IMR-90 (cell line): ENCODE measurements at regions not wholly inside any gene's neighbourhood (a gene's known extent, or its start where the extent isn't known, plus 50 kb on each side); places are given as distances from the start of the nearest gene placed in this dataset.
A peak's percentile ranks its signal among the peaks of the same experiment; 100 is the strongest.

ENCODE experiments used
- ATAC-seq: fragments of 200-7000 bp; cut with Tn5 transposase; 2 replicates; pipeline ENCODE4 v1.9.1; 2020; ENCODE audit warnings: low read depth, mild to moderate bottlenecking, moderate library complexity
- BruUV-seq: library from RNA; stranded (reverse); fragments of 400-500 nt; replicated peaks from 2 replicates; lab custom pipeline; 2021; lab: Mats Ljungman, UMichigan
- CTCF ChIA-PET: fragments of 300-600 bp; formaldehyde crosslinking; extraction: SDS; loops from one replicate; lab custom pipeline; 2021; ENCODE audit warnings: antibody characterized with exemption; lab: Yijun Ruan, JAX
- POLR2A ChIA-PET: fragments of 300-600 bp; sonication (Branson Sonifier 250); formaldehyde crosslinking; loops from one replicate; lab custom pipeline; 2022; ENCODE audit warnings: antibody characterized with exemption; ENCODE audit not compliant: unreplicated experiment; lab: Charles Lee
- DNase-seq: peaks from one replicate; pipeline ENCODE4 v3.0.0; 2013
- H2AFZ ChIP-seq: replicated peaks from 2 replicates; pipeline ENCODE3; 2013; ENCODE audit warnings: low read length, mild to moderate bottlenecking; ENCODE audit not compliant: poor library complexity
- H2AK5ac ChIP-seq: 2 replicates; pipeline ENCODE4 v1.6.1; 2013; ENCODE audit warnings: low read depth, low read length, inconsistent platforms
- H2AK9ac ChIP-seq: replicated peaks from 2 replicates; pipeline ENCODE3; 2013; ENCODE audit warnings: mild to moderate bottlenecking, low read depth, low read length, moderate library complexity; ENCODE audit not compliant: poor library complexity
- H2BK120ac ChIP-seq: 2 replicates; pipeline ENCODE4 v1.6.1; 2013; ENCODE audit warnings: low read depth, low read length, inconsistent platforms
- H2BK15ac ChIP-seq: 3 replicates; pipeline ENCODE4 v1.6.1; 2013; ENCODE audit warnings: low read depth, low read length, inconsistent platforms
- H2BK20ac ChIP-seq: 2 replicates; pipeline ENCODE4 v1.6.1; 2013; ENCODE audit warnings: low read depth, mild to moderate bottlenecking, inconsistent platforms, low read length, moderate library complexity
- H2BK5ac ChIP-seq: 2 replicates; pipeline ENCODE4 v1.6.1; 2013; ENCODE audit warnings: mild to moderate bottlenecking, low read depth, low read length, inconsistent platforms; ENCODE audit not compliant: poor library complexity, severe bottlenecking
- H3K14ac ChIP-seq: replicated peaks from 2 replicates; pipeline ENCODE4 v1.6.1; 2013; ENCODE audit warnings: low read depth, low read length, inconsistent platforms
- H3K18ac ChIP-seq: 2 replicates; pipeline ENCODE4 v1.6.1; 2013; ENCODE audit warnings: low read depth, low read length, control low read depth
- H3K23ac ChIP-seq: 2 replicates; pipeline ENCODE4 v1.6.1; 2013; ENCODE audit warnings: low read depth, low read length, inconsistent platforms
- H3K27ac ChIP-seq: 2 replicates; pipeline ENCODE4 v1.5.1; 2013; ENCODE audit warnings: mild to moderate bottlenecking, control low read depth, low read length; ENCODE audit not compliant: insufficient read depth
- H3K27me3 ChIP-seq: 2 replicates; pipeline ENCODE4 v1.6.1; 2013; ENCODE audit warnings: low read length; ENCODE audit not compliant: control insufficient read depth, insufficient read depth
- H3K36me3 ChIP-seq: 2 replicates; pipeline ENCODE4 v1.6.1; 2013; ENCODE audit warnings: low read length, mixed read lengths; ENCODE audit not compliant: control insufficient read depth, insufficient read depth
- H3K4ac ChIP-seq: 2 replicates; pipeline ENCODE4 v1.6.1; 2013; ENCODE audit warnings: low read depth, low read length, inconsistent platforms
- H3K4me1 ChIP-seq: 2 replicates; pipeline ENCODE4 v1.6.1; 2013; ENCODE audit warnings: low read length, mixed read lengths; ENCODE audit not compliant: control insufficient read depth, insufficient read depth
- H3K4me2 ChIP-seq: 2 replicates; pipeline ENCODE4 v1.6.1; 2013; ENCODE audit warnings: low read depth, mild to moderate bottlenecking, control low read depth, low read length, moderate library complexity
- H3K4me3 ChIP-seq: 2 replicates; pipeline ENCODE4 v1.5.1; 2013; ENCODE audit warnings: low read depth, mild to moderate bottlenecking, control low read depth, low read length, moderate library complexity; ENCODE audit not compliant: insufficient read depth
- H3K56ac ChIP-seq: 2 replicates; pipeline ENCODE4 v1.6.1; 2013; ENCODE audit warnings: low read length, inconsistent platforms; ENCODE audit not compliant: insufficient read depth; ENCODE audit errors: extremely low read depth
- H3K79me1 ChIP-seq, 2 experiments: 2 replicates each; pipeline ENCODE4 v1.6.1; 2013; ENCODE audit warnings: low read length in 2 of 2, inconsistent platforms in 1 of 2, low read depth in 1 of 2
- H3K9ac ChIP-seq: 2 replicates; pipeline ENCODE4 v1.6.1; 2013; ENCODE audit warnings: low read depth, low read length, control low read depth
- H3K9me1 ChIP-seq: 2 replicates; pipeline ENCODE4 v1.6.1; 2013; ENCODE audit warnings: low read length, inconsistent platforms; ENCODE audit not compliant: insufficient read depth
- H3K9me3 ChIP-seq: 2 replicates; pipeline ENCODE4 v1.6.1; 2013; ENCODE audit warnings: low read length; ENCODE audit not compliant: control insufficient read depth, insufficient read depth
- H4K20me1 ChIP-seq: 2 replicates; pipeline ENCODE4 v1.6.1; 2013; ENCODE audit warnings: low read length, inconsistent platforms; ENCODE audit not compliant: insufficient read depth
- H4K5ac ChIP-seq: 2 replicates; pipeline ENCODE4 v1.6.1; 2013; ENCODE audit warnings: mild to moderate bottlenecking, low read depth, low read length, control low read depth
- H4K8ac ChIP-seq, 2 experiments: 2 replicates each; pipeline ENCODE4 v1.6.1; 2013; ENCODE audit warnings: low read depth in 2 of 2, low read length in 2 of 2, control low read depth in 1 of 2, inconsistent platforms in 1 of 2
- H4K91ac ChIP-seq: 2 replicates; pipeline ENCODE4 v1.6.1; 2013; ENCODE audit warnings: low read depth, low read length, inconsistent platforms; ENCODE audit not compliant: insufficient read depth
- BHLHE40 ChIP-seq: fragments of 150-350 bp; IDR thresholded peaks from 2 replicates; pipeline ENCODE4 v1.6.1; 2016; ENCODE audit warnings: mild to moderate bottlenecking, low read depth, low read length
- CEBPB ChIP-seq: IDR thresholded peaks from 2 replicates; pipeline ENCODE4 v1.6.1; 2012; ENCODE audit warnings: low read depth, low read length, improper control_type of control experiment
- CHD1 ChIP-seq: IDR thresholded peaks from 2 replicates; pipeline ENCODE4 v1.6.1; 2012; ENCODE audit warnings: low read depth, low read length, improper control_type of control experiment
- FOS ChIP-seq: fragments of 150-350 bp; IDR thresholded peaks from 2 replicates; pipeline ENCODE4 v1.6.1; 2016; ENCODE audit warnings: low read depth, low read length
- MAFK ChIP-seq: IDR thresholded peaks from 2 replicates; pipeline ENCODE4 v1.6.1; 2012; ENCODE audit warnings: low read depth, low read length, improper control_type of control experiment
- MAZ ChIP-seq: IDR thresholded peaks from 2 replicates; pipeline ENCODE4 v1.6.1; 2012; ENCODE audit warnings: low read depth, mild to moderate bottlenecking, low read length, improper control_type of control experiment, moderate library complexity, borderline replicate concordance
- MXI1 ChIP-seq: IDR thresholded peaks from 2 replicates; pipeline ENCODE4 v1.6.1; 2012; ENCODE audit warnings: low read depth, mild to moderate bottlenecking, low read length, moderate library complexity, borderline replicate concordance
- NFE2L2 ChIP-seq: fragments of 150-350 bp; IDR thresholded peaks from 2 replicates; pipeline ENCODE4 v1.6.1; 2016; ENCODE audit warnings: low read depth, mild to moderate bottlenecking, low read length
- POLR2A ChIP-seq: IDR thresholded peaks from 2 replicates; pipeline ENCODE4 v1.6.1; 2012; ENCODE audit warnings: mild to moderate bottlenecking, low read depth, low read length
- RAD21 ChIP-seq: IDR thresholded peaks from 2 replicates; pipeline ENCODE4 v1.6.1; 2012; ENCODE audit warnings: low read length, improper control_type of control experiment
- RCOR1 ChIP-seq: IDR thresholded peaks from 2 replicates; pipeline ENCODE4 v1.6.1; 2012; ENCODE audit warnings: mild to moderate bottlenecking, low read length, improper control_type of control experiment; ENCODE audit not compliant: insufficient replicate concordance
- RFX5 ChIP-seq: IDR thresholded peaks from 2 replicates; pipeline ENCODE4 v1.8.0; 2012; ENCODE audit warnings: low read depth, mild to moderate bottlenecking, low read length, moderate library complexity
- SMC3 ChIP-seq: fragments of 150-350 bp; IDR thresholded peaks from 2 replicates; pipeline ENCODE4 v1.6.1; 2016; ENCODE audit warnings: low read depth, mild to moderate bottlenecking, antibody characterized with exemption, low read length, moderate library complexity
- USF2 ChIP-seq: fragments of 150-350 bp; IDR thresholded peaks from 2 replicates; pipeline ENCODE4 v1.6.1; 2017; ENCODE audit warnings: mild to moderate bottlenecking, antibody characterized with exemption, low read length, low read depth
- WGBS, 2 experiments: methylation state at CpG; one replicate each; pipeline versions ENCODE4 v1.1.5 to v1.1.7; 2013; ENCODE audit warnings: missing lambda C conversion rate in 2 of 2; ENCODE audit not compliant: insufficient read length in 1 of 2; ENCODE audit errors: extremely low coverage in 2 of 2; 5-methylcytosine and 5-hydroxymethylcytosine counted together
- dilution Hi-C: fragments of 300-500 bp; cut with HindIII; formaldehyde crosslinking; loops from one replicate; pipeline ENCODE4 v1.14.3; 2018; ENCODE audit warnings: low sequenced_read_pairs; ENCODE audit not compliant: unreplicated experiment
- in situ Hi-C: fragments of 300-500 bp; cut with MboI; formaldehyde crosslinking; loops from 3 replicates; pipeline ENCODE4 v1.14.3; 2019; ENCODE audit warnings: low sequenced_read_pairs, inconsistent platforms, mixed read lengths
- intact Hi-C: fragments of 100-400 bp; cut with micrococcal nuclease; formaldehyde crosslinking; loops from 2 replicates; pipeline ENCODE4 v1.10.0; 2022
- TF ChIP-seq, protein P1 (sequence below): conservative IDR thresholded peaks from 2 replicates; pipeline ENCODE4 v1.5.1; 2012; ENCODE audit warnings: mild to moderate bottlenecking, low read depth, low read length, improper control_type of control experiment
- TF ChIP-seq, protein P2 (sequence below): fragments of 150-350 bp; IDR thresholded peaks from 2 replicates; pipeline ENCODE4 v1.6.1; 2016; ENCODE audit warnings: low read depth, mild to moderate bottlenecking, low read length, moderate library complexity, borderline replicate concordance

GRCh38 chr1:14476170-14476955, 122.1 kb upstream of the KAZN start:
- H3K4me1 ChIP-seq = no peaks in the 10 kb centered on the region
- dilution Hi-C loops = no loop called here
- no peaks in the 10 kb centered on the region for H3K9me3 ChIP-seq
- no peaks in the 10 kb centered on the region; the same call in 1 of the 2 replicates for H3K27me3 ChIP-seq
- H3K4me2 ChIP-seq = no peak overlapping the region
- ChIA-PET POLR2A (no interaction called here), CTCF (interaction anchor here (0.9 kb wide), 1 partner anchor 9 kb away, joined by 4 read pairs; no protein-coding TSS in a partner anchor)
- 71% methylated on average over 3 of the region's 8 CpGs; no CpG with 5 or more reads in 1 of the 2 experiments for WGBS, 2 experiments
- no peak overlapping the region for H2AFZ ChIP-seq
- in situ Hi-C loops = no loop called here
- H3K27ac ChIP-seq = no peak overlapping the region
- no TSS peak for BruUV-seq
- H3K36me3 ChIP-seq = no peaks in the 10 kb centered on the region
- no peak overlapping the region for H3K4ac ChIP-seq
- no peaks in the 10 kb centered on the region for H4K20me1 ChIP-seq
- no peak overlapping the region for H3K4me3 ChIP-seq
- H3K9ac ChIP-seq = no peak overlapping the region
- H3K14ac ChIP-seq = no peak overlapping the region
- no peak for ATAC-seq
- no peak overlapping the region for H2BK15ac ChIP-seq
- H3K79me1 ChIP-seq = no peaks in the 10 kb centered on the region
- H2BK20ac ChIP-seq = no peak overlapping the region
- no peak overlapping the region for H2BK5ac ChIP-seq
- H2AK9ac ChIP-seq = no peak overlapping the region
- H2AK5ac ChIP-seq = no peak overlapping the region
- no peak overlapping the region for H4K91ac ChIP-seq
- no peaks in the 10 kb centered on the region for H3K9me1 ChIP-seq
- H4K5ac ChIP-seq = no peak overlapping the region
- intact Hi-C loops = no loop called here
- DNase-seq = peak; percentile 6
- TF ChIP-seq USF2 = no peak
- TF ChIP-seq RAD21 = no peak
- no peak for TF ChIP-seq MAFK
- TF ChIP-seq CEBPB = no peak
- no peak for TF ChIP-seq MXI1
- no peak for TF ChIP-seq MAZ
- no peak for TF ChIP-seq NFE2L2
- no peak for TF ChIP-seq POLR2A
- TF ChIP-seq SMC3 = no peak
- TF ChIP-seq BHLHE40 = no peak
- TF ChIP-seq RFX5 = no peak
- no peak for TF ChIP-seq CHD1
- TF ChIP-seq, protein P1, sequence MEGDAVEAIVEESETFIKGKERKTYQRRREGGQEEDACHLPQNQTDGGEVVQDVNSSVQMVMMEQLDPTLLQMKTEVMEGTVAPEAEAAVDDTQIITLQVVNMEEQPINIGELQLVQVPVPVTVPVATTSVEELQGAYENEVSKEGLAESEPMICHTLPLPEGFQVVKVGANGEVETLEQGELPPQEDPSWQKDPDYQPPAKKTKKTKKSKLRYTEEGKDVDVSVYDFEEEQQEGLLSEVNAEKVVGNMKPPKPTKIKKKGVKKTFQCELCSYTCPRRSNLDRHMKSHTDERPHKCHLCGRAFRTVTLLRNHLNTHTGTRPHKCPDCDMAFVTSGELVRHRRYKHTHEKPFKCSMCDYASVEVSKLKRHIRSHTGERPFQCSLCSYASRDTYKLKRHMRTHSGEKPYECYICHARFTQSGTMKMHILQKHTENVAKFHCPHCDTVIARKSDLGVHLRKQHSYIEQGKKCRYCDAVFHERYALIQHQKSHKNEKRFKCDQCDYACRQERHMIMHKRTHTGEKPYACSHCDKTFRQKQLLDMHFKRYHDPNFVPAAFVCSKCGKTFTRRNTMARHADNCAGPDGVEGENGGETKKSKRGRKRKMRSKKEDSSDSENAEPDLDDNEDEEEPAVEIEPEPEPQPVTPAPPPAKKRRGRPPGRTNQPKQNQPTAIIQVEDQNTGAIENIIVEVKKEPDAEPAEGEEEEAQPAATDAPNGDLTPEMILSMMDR = no peak
- TF ChIP-seq, protein P2, sequence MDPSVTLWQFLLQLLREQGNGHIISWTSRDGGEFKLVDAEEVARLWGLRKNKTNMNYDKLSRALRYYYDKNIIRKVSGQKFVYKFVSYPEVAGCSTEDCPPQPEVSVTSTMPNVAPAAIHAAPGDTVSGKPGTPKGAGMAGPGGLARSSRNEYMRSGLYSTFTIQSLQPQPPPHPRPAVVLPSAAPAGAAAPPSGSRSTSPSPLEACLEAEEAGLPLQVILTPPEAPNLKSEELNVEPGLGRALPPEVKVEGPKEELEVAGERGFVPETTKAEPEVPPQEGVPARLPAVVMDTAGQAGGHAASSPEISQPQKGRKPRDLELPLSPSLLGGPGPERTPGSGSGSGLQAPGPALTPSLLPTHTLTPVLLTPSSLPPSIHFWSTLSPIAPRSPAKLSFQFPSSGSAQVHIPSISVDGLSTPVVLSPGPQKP = no peak
- no peak for TF ChIP-seq RCOR1
- TF ChIP-seq FOS = no peak
- no peak overlapping the region for H3K23ac ChIP-seq
- H2BK120ac ChIP-seq = no peak overlapping the region
- H3K56ac ChIP-seq = no peak overlapping the region
- H4K8ac ChIP-seq = no peak overlapping the region; a peak in 1 of 4 replicates
- no peak overlapping the region for H3K18ac ChIP-seq
